DND-41 (cell line): ENCODE measurements at regions not wholly inside any gene's neighbourhood (a gene's known extent, or its start where the extent isn't known, plus 50 kb on each side); places are given as distances from the start of the nearest gene placed in this dataset.

Experiments
- EZH2 ChIP-seq: IDR thresholded peaks from 3 replicates; pipeline ENCODE4 v1.6.1; 2012; ENCODE audit warnings: borderline replicate concordance, low read depth, mild to moderate bottlenecking, moderate library complexity, low read length, inconsistent platforms; ENCODE audit not compliant: severe bottlenecking
- TF ChIP-seq, protein P1 (sequence below): IDR thresholded peaks from 2 replicates; pipeline ENCODE4 v1.5.1; 2012; ENCODE audit warnings: borderline replicate concordance, low read length, moderate library complexity, mild to moderate bottlenecking; ENCODE audit not compliant: poor library complexity, severe bottlenecking; ENCODE audit errors: extremely low read depth

DNA sequence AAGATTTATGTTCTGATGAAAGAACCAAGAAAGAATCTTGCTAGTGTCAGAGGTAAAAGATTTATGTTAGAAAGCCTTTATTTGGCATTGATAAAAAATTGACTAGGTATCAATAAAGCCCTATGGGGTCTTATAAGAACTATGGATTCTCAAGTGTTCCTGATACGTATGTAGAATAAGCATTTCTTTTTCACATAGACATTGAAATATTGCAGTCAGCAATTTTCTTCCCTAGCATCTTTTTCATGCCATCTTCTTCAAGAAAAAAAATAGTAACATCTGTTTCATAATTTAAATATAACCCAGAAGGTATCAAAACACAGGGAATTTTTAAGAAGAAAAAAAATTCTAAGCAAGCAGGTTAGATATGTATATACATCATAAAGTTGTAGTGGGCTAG, 230.6 kb downstream of the CENPW start:
- no peak for TF ChIP-seq EZH2
- TF ChIP-seq, protein P1, sequence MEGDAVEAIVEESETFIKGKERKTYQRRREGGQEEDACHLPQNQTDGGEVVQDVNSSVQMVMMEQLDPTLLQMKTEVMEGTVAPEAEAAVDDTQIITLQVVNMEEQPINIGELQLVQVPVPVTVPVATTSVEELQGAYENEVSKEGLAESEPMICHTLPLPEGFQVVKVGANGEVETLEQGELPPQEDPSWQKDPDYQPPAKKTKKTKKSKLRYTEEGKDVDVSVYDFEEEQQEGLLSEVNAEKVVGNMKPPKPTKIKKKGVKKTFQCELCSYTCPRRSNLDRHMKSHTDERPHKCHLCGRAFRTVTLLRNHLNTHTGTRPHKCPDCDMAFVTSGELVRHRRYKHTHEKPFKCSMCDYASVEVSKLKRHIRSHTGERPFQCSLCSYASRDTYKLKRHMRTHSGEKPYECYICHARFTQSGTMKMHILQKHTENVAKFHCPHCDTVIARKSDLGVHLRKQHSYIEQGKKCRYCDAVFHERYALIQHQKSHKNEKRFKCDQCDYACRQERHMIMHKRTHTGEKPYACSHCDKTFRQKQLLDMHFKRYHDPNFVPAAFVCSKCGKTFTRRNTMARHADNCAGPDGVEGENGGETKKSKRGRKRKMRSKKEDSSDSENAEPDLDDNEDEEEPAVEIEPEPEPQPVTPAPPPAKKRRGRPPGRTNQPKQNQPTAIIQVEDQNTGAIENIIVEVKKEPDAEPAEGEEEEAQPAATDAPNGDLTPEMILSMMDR: no peak
